Calu3 (cell line): ENCODE measurements at regions not wholly inside any gene's neighbourhood (a gene's known extent, or its start where the extent isn't known, plus 50 kb on each side); places are given as distances from the start of the nearest gene placed in this dataset.
"Not testable (repeated sequence)": the region's sequence is repeated elsewhere in the genome, so short reads cannot be mapped to it uniquely, and the experiment has no call there.

Experiments
- BruUV-seq: library from RNA; stranded (reverse); fragments of 400-500 nt; replicated peaks from 2 replicates; lab custom pipeline; 2021; lab: Mats Ljungman, UMichigan
- CTCF ChIA-PET: fragments of 300-600 bp; sonication (Branson Sonifier 250); formaldehyde crosslinking; loops from one replicate; lab custom pipeline; 2022; ENCODE audit warnings: antibody characterized with exemption; lab: Charles Lee
- DNase-seq: peaks from one replicate; pipeline ENCODE4 v3.0.0; 2022
- H3K27ac Mint-ChIP-seq: one replicate; pipeline ENCODE4 v1.8.0; 2022; ENCODE audit warnings: mixed read lengths; ENCODE audit not compliant: unreplicated experiment
- H3K27me3 Mint-ChIP-seq: one replicate; pipeline ENCODE4 v1.8.0; 2022; ENCODE audit warnings: mixed read lengths; ENCODE audit not compliant: unreplicated experiment
- H3K36me3 Mint-ChIP-seq: one replicate; pipeline ENCODE4 v1.8.0; 2022; ENCODE audit warnings: mild to moderate bottlenecking, moderate library complexity, mixed read lengths; ENCODE audit not compliant: insufficient read depth, unreplicated experiment
- H3K4me1 Mint-ChIP-seq: one replicate; pipeline ENCODE4 v1.8.0; 2022; ENCODE audit warnings: mild to moderate bottlenecking, low read depth, mixed read lengths; ENCODE audit not compliant: unreplicated experiment
- H3K4me3 Mint-ChIP-seq: one replicate; pipeline ENCODE4 v1.8.0; 2022; ENCODE audit warnings: mild to moderate bottlenecking, low read depth, moderate library complexity, mixed read lengths; ENCODE audit not compliant: unreplicated experiment
- H3K9me3 Mint-ChIP-seq: one replicate; pipeline ENCODE4 v1.8.0; 2022; ENCODE audit warnings: low read depth, mixed read lengths; ENCODE audit not compliant: unreplicated experiment
- intact Hi-C: fragments of 100-400 bp; cut with micrococcal nuclease; formaldehyde crosslinking; loops from one replicate; pipeline ENCODE4 v1.10.0; 2022; ENCODE audit not compliant: unreplicated experiment
- TF ChIP-seq, protein P1 (sequence below): fragments of 200-600 bp; IDR thresholded peaks from one replicate; pipeline ENCODE4 v1.8.0; 2022; ENCODE audit warnings: antibody characterized with exemption; ENCODE audit not compliant: unreplicated experiment

GRCh38 chr4:162969194-162969593 lies 197.5 kb downstream of the NAF1 start:
- Mint-ChIP-seq H3K27ac (no peak overlapping the region), H3K9me3 (peaks cover 6% of the 10 kb centered on the region), H3K36me3 (no peaks in the 10 kb centered on the region), H3K27me3 (no peaks in the 10 kb centered on the region), H3K4me3 (no peak overlapping the region), H3K4me1 (no peaks in the 10 kb centered on the region)
- TF ChIP-seq, protein P1, sequence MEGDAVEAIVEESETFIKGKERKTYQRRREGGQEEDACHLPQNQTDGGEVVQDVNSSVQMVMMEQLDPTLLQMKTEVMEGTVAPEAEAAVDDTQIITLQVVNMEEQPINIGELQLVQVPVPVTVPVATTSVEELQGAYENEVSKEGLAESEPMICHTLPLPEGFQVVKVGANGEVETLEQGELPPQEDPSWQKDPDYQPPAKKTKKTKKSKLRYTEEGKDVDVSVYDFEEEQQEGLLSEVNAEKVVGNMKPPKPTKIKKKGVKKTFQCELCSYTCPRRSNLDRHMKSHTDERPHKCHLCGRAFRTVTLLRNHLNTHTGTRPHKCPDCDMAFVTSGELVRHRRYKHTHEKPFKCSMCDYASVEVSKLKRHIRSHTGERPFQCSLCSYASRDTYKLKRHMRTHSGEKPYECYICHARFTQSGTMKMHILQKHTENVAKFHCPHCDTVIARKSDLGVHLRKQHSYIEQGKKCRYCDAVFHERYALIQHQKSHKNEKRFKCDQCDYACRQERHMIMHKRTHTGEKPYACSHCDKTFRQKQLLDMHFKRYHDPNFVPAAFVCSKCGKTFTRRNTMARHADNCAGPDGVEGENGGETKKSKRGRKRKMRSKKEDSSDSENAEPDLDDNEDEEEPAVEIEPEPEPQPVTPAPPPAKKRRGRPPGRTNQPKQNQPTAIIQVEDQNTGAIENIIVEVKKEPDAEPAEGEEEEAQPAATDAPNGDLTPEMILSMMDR = no peak
- DNase-seq = no peak
- CTCF ChIA-PET = interaction anchor here (0.8 kb wide), 1 partner anchor 9 kb away, joined by 3 read pairs; no protein-coding TSS in a partner anchor
- intact Hi-C loops = no loop called here
- BruUV-seq = no TSS peak

DNA sequence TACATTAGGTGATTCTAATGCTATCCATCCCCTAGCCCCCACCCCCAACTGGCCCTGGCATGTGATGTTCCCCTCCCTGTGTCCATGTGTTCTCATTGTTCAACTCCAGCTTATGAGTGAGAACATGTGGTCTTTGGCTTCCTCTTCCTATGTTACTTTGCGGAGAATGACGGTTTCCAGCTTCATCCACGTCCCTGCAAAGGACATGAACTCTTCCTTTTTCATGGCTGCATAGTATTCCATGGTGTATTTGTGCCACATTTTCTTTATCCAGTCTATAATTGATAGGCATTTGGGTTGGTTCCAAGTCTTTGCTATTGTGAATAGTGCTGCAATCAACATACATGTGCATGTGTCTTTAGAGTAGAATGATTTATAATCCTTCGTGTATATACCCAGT lies 200.7 kb downstream of the NAF1 start:
- H3K4me3 Mint-ChIP-seq, H3K9me3 Mint-ChIP-seq, DNase-seq, intact Hi-C loops, BruUV-seq, H3K4me1 Mint-ChIP-seq, CTCF ChIA-PET, H3K27ac Mint-ChIP-seq, H3K36me3 Mint-ChIP-seq, H3K27me3 Mint-ChIP-seq: not testable (repeated sequence)

GRCh38 chr4:162959046-162959445 lies 207.6 kb downstream of the NAF1 start:
- CTCF ChIA-PET = no interaction called here
- no peaks in the 10 kb centered on the region for H3K4me1 Mint-ChIP-seq
- TF ChIP-seq, protein P1 = no peak
- DNase-seq = peak; percentile 1
- H3K4me3 Mint-ChIP-seq = no peak overlapping the region
- intact Hi-C loops = no loop called here
- H3K27ac Mint-ChIP-seq = no peak overlapping the region
- H3K9me3 Mint-ChIP-seq = peaks cover 9% of the 10 kb centered on the region
- H3K36me3 Mint-ChIP-seq = no peaks in the 10 kb centered on the region
- no TSS peak for BruUV-seq
- H3K27me3 Mint-ChIP-seq = no peaks in the 10 kb centered on the region

GRCh38 chr4:162957521-162958143 lies 209.1 kb downstream of the NAF1 start:
- H3K9me3 Mint-ChIP-seq = peaks cover 11% of the 10 kb centered on the region
- DNase-seq = no peak
- CTCF ChIA-PET = no interaction called here
- H3K4me3 Mint-ChIP-seq = no peak overlapping the region
- H3K27ac Mint-ChIP-seq = no peak overlapping the region
- intact Hi-C loops = no loop called here
- no TSS peak for BruUV-seq
- H3K4me1 Mint-ChIP-seq = no peaks in the 10 kb centered on the region
- H3K27me3 Mint-ChIP-seq = no peaks in the 10 kb centered on the region
- TF ChIP-seq, protein P1 = no peak
- H3K36me3 Mint-ChIP-seq = no peaks in the 10 kb centered on the region

DNA sequence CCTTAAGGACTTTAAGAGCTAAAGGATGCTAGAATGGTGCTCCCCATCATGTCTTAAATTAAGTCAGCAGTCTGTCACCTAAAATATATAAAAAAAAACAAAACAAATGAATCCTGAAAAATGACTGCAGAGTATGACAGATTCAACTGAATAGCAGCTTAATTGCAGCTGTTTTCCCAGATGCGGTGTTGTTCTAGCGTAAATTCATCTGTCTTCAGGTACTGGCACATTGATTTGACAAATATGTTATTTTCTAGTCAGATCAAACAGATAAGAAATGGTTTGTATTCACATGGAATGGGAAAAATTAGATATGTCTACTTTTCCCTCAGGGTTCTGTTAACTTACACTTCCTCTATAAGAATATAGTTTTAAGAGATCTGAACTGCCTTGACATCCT lies 211.7 kb downstream of the NAF1 start:
- Mint-ChIP-seq H3K4me3 (no peak overlapping the region), H3K4me1 (no peaks in the 10 kb centered on the region), H3K27me3 (no peaks in the 10 kb centered on the region), H3K27ac (no peak overlapping the region), H3K36me3 (no peaks in the 10 kb centered on the region), H3K9me3 (peaks cover 9% of the 10 kb centered on the region)
- DNase-seq = no peak
- TF ChIP-seq, protein P1 = no peak
- CTCF ChIA-PET = no interaction called here
- intact Hi-C loops = no loop called here
- BruUV-seq = no TSS peak
